Gastrocnemius medialis (tissue), 4 donors: ENCODE measurements at regions not wholly inside any gene's neighbourhood (a gene's known extent, or its start where the extent isn't known, plus 50 kb on each side); places are given as distances from the start of the nearest gene placed in this dataset.

Experiments
- ATAC-seq, 2 donors: fragments of 150-250 bp; one replicate each; pipeline ENCODE4 v1.9.1; 2016
- DNase-seq, 2 donors: peaks; one replicate each; pipeline ENCODE4 v3.0.0-alpha.2; 2019
- H3K27ac ChIP-seq, 4 donors: fragments of 200-600 bp; sonication (generic); 1 replicate in 1 of 4; 2 replicates in 3 of 4; pipeline ENCODE4 v1.5.1; 2016 to 2018; ENCODE audit warnings: mild to moderate bottlenecking in 2 of 4, moderate library complexity in 1 of 4
- H3K27me3 ChIP-seq, 3 donors: fragments of 200-600 bp; sonication (generic) in 2 of 3; 1 replicate in 1 of 3; 2 replicates in 2 of 3; pipeline versions ENCODE4 v1.5.1 to v1.6.0; 2016 to 2019; ENCODE audit warnings: mild to moderate bottlenecking in 1 of 3, moderate library complexity in 1 of 3
- H3K36me3 ChIP-seq, 2 donors: fragments of 200-600 bp; sonication (generic) in 1 of 2; one replicate each; pipeline ENCODE4 v1.5.1; 2017 to 2018
- H3K4me1 ChIP-seq, 2 donors: fragments of 200-600 bp; sonication (generic) in 1 of 2; one replicate each; pipeline ENCODE4 v1.5.1; 2016 to 2017; ENCODE audit warnings: mild to moderate bottlenecking in 2 of 2
- H3K4me3 ChIP-seq, 4 donors: fragments of 200-600 bp; sonication (generic) in 3 of 4; 1 replicate in 1 of 4; 2 replicates in 3 of 4; pipeline ENCODE4 v1.5.1; 2016 to 2019; ENCODE audit warnings: mild to moderate bottlenecking in 2 of 4
- H3K9me3 ChIP-seq, 3 donors: fragments of 200-600 bp; sonication (generic) in 2 of 3; 1 replicate in 1 of 3; 2 replicates in 2 of 3; pipeline ENCODE4 v1.5.1; 2016 to 2019
- POLR2A ChIP-seq, 2 donors: fragments of 450-650 bp; IDR thresholded peaks; one replicate each; pipeline ENCODE4 v1.6.1; 2017; ENCODE audit warnings: antibody characterized with exemption in 2 of 2, mild to moderate bottlenecking in 2 of 2, moderate library complexity in 2 of 2
- in situ Hi-C, 4 donors: fragments of 200-750 bp; cut with MboI; loops; one replicate each; pipeline versions ENCODE4 v1.15.0 to v1.8.0; 2017; ENCODE audit warnings: low sequenced_read_pairs in 4 of 4
- intact Hi-C: fragments of 100-400 bp; cut with DNase I; formaldehyde crosslinking; loops from one replicate; pipeline ENCODE4 v1.15.1; 2023; ENCODE audit warnings: low total_unique reads
- TF ChIP-seq, protein P1 (sequence below), 5 experiments: fragments of 450-650 bp in 3 of 5; fragments of 200-600 bp in 2 of 5; sonication (generic) in 2 of 5; IDR thresholded peaks in 4 of 5; conservative IDR thresholded peaks in 1 of 5; 1 replicate in 4 of 5; 2 replicates in 1 of 5; pipeline ENCODE4 v1.5.1; 2016 to 2019; ENCODE audit warnings: antibody characterized with exemption in 5 of 5, mild to moderate bottlenecking in 3 of 5, moderate library complexity in 3 of 5

DNA sequence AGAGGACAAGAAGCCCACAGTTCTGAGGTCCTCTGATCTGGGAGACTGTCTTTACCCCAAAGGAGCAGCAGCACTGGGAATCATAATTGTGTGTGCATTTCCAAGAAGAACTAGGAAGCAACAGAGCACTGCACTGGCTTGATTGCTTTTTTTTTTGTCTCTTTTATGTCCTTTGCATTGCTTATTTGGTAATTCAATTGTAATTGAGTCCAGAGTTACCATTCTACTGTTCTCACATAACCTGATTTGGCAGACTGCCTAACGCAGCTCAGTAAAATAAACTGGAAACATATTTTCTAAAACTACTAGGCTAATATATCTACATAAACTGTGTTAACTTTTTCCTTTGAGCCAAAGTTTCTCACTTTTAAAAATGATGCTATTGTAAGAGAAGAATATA lies 190.3 kb upstream of the SLC8A1 start:
- Histone ChIP-seq H3K4me3 (no peak overlapping the region), H3K9me3 (no peaks in the 10 kb centered on the region), H3K27ac (no peak overlapping the region), H3K27me3 (no peaks in the 10 kb centered on the region), H3K4me1 (no peaks in the 10 kb centered on the region), H3K36me3 (no peaks in the 10 kb centered on the region)
- TF ChIP-seq, protein P1, sequence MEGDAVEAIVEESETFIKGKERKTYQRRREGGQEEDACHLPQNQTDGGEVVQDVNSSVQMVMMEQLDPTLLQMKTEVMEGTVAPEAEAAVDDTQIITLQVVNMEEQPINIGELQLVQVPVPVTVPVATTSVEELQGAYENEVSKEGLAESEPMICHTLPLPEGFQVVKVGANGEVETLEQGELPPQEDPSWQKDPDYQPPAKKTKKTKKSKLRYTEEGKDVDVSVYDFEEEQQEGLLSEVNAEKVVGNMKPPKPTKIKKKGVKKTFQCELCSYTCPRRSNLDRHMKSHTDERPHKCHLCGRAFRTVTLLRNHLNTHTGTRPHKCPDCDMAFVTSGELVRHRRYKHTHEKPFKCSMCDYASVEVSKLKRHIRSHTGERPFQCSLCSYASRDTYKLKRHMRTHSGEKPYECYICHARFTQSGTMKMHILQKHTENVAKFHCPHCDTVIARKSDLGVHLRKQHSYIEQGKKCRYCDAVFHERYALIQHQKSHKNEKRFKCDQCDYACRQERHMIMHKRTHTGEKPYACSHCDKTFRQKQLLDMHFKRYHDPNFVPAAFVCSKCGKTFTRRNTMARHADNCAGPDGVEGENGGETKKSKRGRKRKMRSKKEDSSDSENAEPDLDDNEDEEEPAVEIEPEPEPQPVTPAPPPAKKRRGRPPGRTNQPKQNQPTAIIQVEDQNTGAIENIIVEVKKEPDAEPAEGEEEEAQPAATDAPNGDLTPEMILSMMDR (IDR thresholded peaks at IDR 0.05 in 4 of 5, conservative IDR thresholded peaks at IDR 0.05 in 1 of 5): no peak
- TF ChIP-seq POLR2A (IDR thresholded peaks at IDR 0.05): no peak
- DNase-seq: no peak
- in situ Hi-C loops: no loop called here
- intact Hi-C loops: no loop called here
- ATAC-seq: no peak

DNA sequence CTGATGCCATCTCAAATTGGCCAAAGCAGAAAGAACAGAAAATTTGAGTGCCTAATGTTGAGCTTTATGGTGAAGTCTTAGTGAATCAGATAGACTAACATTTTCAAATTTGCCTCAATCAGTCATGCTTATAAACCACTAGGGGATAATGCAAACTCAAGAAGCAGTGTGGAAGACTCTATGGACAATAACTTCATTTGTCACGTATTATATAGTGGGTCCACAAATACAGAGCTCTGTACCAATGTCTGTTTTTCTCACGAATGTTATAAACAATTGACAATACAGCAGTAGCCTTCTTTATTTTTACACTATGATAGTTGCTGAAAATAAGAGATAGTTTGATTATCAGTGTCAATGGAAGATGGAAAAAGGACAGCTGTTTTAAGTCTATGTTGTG lies 190.8 kb upstream of the SLC8A1 start:
- Histone ChIP-seq H3K4me1 (no peaks in the 10 kb centered on the region), H3K4me3 (no peak overlapping the region), H3K36me3 (no peaks in the 10 kb centered on the region), H3K27ac (no peak overlapping the region), H3K27me3 (no peaks in the 10 kb centered on the region), H3K9me3 (no peaks in the 10 kb centered on the region)
- in situ Hi-C loops: no loop called here
- TF ChIP-seq POLR2A (IDR thresholded peaks at IDR 0.05): no peak
- TF ChIP-seq, protein P1 (IDR thresholded peaks at IDR 0.05 in 4 of 5, conservative IDR thresholded peaks at IDR 0.05 in 1 of 5): no peak
- no peak for DNase-seq
- no peak for ATAC-seq
- intact Hi-C loops: no loop called here

DNA sequence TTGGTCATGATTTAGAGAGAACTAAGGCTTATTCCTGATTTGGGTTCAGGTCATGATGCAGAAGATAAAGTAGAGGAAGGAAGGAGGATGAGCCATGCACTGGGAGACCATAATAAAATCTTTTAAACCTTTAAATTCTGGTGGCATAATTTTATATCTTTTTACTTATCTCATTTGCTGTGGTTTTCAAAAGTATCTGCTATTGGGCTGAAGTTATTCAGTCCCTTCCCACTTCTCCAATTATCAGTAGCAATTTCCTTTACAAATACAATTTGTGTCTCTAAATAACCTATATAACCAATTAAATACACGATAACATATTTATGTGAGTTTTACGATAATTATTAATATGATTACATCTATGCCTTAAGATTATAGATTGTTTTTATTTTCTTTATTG lies 194.8 kb upstream of the SLC8A1 start:
- ATAC-seq: no peak
- Histone ChIP-seq H3K27ac (no peak overlapping the region), H3K9me3 (no peaks in the 10 kb centered on the region), H3K4me1 (no peaks in the 10 kb centered on the region), H3K4me3 (no peak overlapping the region), H3K27me3 (no peaks in the 10 kb centered on the region), H3K36me3 (no peaks in the 10 kb centered on the region)
- in situ Hi-C loops: no loop called here
- intact Hi-C loops: no loop called here
- TF ChIP-seq, protein P1 (IDR thresholded peaks at IDR 0.05 in 4 of 5, conservative IDR thresholded peaks at IDR 0.05 in 1 of 5): no peak
- TF ChIP-seq POLR2A (IDR thresholded peaks at IDR 0.05): no peak
- DNase-seq: no peak

DNA sequence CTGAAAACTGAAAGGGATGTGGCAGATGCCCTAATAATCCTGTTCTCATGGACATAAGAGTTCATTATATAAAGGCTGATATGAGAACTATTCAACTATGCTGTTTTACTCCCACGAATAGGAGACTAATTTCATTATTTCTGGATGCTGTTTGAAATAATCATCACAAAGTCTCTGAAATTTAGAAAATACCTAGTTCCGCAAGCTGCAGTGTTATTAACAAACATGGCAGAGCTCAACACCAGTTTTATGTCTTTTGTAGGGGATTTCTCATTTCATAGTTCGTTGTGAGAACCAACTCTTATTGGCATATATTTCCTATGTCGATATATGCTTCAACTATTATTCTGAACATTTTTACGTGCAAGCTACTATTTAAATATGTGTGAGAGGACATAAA lies 200.3 kb upstream of the SLC8A1 start:
- H3K9me3 ChIP-seq: no peaks in the 10 kb centered on the region
- intact Hi-C loops: no loop called here
- in situ Hi-C loops: no loop called here
- TF ChIP-seq, protein P1 (IDR thresholded peaks at IDR 0.05 in 4 of 5, conservative IDR thresholded peaks at IDR 0.05 in 1 of 5): no peak
- no peak for TF ChIP-seq POLR2A (IDR thresholded peaks at IDR 0.05)
- ATAC-seq: no peak
- H3K4me1 ChIP-seq: no peaks in the 10 kb centered on the region
- no peak for DNase-seq
- no peak overlapping the region for H3K27ac ChIP-seq
- H3K27me3 ChIP-seq: no peaks in the 10 kb centered on the region
- H3K36me3 ChIP-seq: no peaks in the 10 kb centered on the region
- H3K4me3 ChIP-seq: no peak overlapping the region

DNA sequence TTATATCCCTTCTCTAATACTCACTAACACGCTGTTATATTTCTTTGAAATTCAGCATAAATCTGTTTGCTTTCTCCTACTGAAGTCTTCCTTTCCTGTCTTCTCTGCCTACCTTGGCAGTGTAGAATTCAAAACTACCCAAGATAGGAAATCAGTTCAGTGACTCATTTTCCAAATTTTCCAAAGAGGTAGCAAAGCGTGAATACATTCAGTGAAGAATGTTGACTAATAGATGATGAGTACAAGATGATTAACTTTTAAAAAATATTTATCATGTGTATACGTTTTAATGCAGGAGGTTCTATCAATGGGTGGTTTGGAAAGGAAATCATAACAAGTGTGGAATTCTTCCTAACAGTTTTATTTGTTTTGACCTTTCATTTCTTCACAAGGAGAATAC lies 201.9 kb upstream of the SLC8A1 start:
- DNase-seq (no peak), ATAC-seq (no peak)
- H3K4me1 ChIP-seq: no peaks in the 10 kb centered on the region
- in situ Hi-C loops (no loop called here), intact Hi-C loops (no loop called here)
- H3K27me3 ChIP-seq: no peaks in the 10 kb centered on the region
- no peaks in the 10 kb centered on the region for H3K9me3 ChIP-seq
- TF ChIP-seq POLR2A (IDR thresholded peaks at IDR 0.05): no peak
- TF ChIP-seq, protein P1 (IDR thresholded peaks at IDR 0.05 in 4 of 5, conservative IDR thresholded peaks at IDR 0.05 in 1 of 5): no peak
- no peak overlapping the region for H3K27ac ChIP-seq
- no peaks in the 10 kb centered on the region for H3K36me3 ChIP-seq
- H3K4me3 ChIP-seq: no peak overlapping the region
